Activated T-cell treated with anti-CD3 and anti-CD28 coated beads for 4 hours (primary cell): ENCODE measurements at regions not wholly inside any gene's neighbourhood (a gene's known extent, or its start where the extent isn't known, plus 50 kb on each side); places are given as distances from the start of the nearest gene placed in this dataset.

Experiments used
- DNase-seq: peaks from one replicate; pipeline ENCODE4 v3.0.0-alpha.2; 2020

- no peak for DNase-seq
Observed at GRCh38 chr11:37558619-37559210, 960.7 kb upstream of the RAG2 start.

- DNase-seq: no peak
Observed at GRCh38 chr11:37557990-37558389, 960.0 kb upstream of the RAG2 start.

- no peak for DNase-seq
Observed at GRCh38 chr11:37552284-37552683, 954.2 kb upstream of the RAG2 start.

- DNase-seq: no peak
Observed at GRCh38 chr11:37544491-37544890, 946.5 kb upstream of the RAG2 start.

GRCh38 chr11:37533830-37534229, 935.8 kb upstream of the RAG2 start:
- DNase-seq: no peak

- DNase-seq: no peak
Observed at GRCh38 chr11:37533087-37533486, 935.1 kb upstream of the RAG2 start.

GRCh38 chr11:37532271-37532670, 934.2 kb upstream of the RAG2 start:
- DNase-seq: no peak

GRCh38 chr11:37527545-37527944, 929.5 kb upstream of the RAG2 start:
- DNase-seq: no peak

- DNase-seq: no peak
Observed at GRCh38 chr11:37525336-37525735, 927.3 kb upstream of the RAG2 start.

GRCh38 chr11:37519781-37520180, 921.7 kb upstream of the RAG2 start:
- DNase-seq: no peak

- no peak for DNase-seq
Observed at GRCh38 chr11:37512156-37512780, 914.2 kb upstream of the RAG2 start.

- no peak for DNase-seq
Observed at GRCh38 chr11:37511425-37511933, 913.4 kb upstream of the RAG2 start.

GRCh38 chr11:37509506-37509905, 911.5 kb upstream of the RAG2 start:
- DNase-seq: no peak

GRCh38 chr11:37506531-37506930, 908.5 kb upstream of the RAG2 start:
- no peak for DNase-seq

- no peak for DNase-seq
Observed at GRCh38 chr11:37505406-37505805, 907.4 kb upstream of the RAG2 start.

GRCh38 chr11:37504921-37505320, 906.9 kb upstream of the RAG2 start:
- no peak for DNase-seq

GRCh38 chr11:37504060-37504611, 906.1 kb upstream of the RAG2 start:
- DNase-seq: no peak

GRCh38 chr11:37503411-37504059, 905.5 kb upstream of the RAG2 start:
- DNase-seq: no peak

GRCh38 chr11:37502202-37502601, 904.2 kb upstream of the RAG2 start:
- DNase-seq: no peak

GRCh38 chr11:37500425-37500824, 902.4 kb upstream of the RAG2 start:
- no peak for DNase-seq

GRCh38 chr11:37497326-37497725, 899.3 kb upstream of the RAG2 start:
- DNase-seq: no peak

- no peak for DNase-seq
Observed at GRCh38 chr11:37496201-37496600, 898.2 kb upstream of the RAG2 start.

GRCh38 chr11:37484298-37484697, 886.3 kb upstream of the RAG2 start:
- DNase-seq: no peak

- no peak for DNase-seq
Observed at GRCh38 chr11:37483761-37484160, 885.7 kb upstream of the RAG2 start.
